Neural cell (in vitro differentiated cells): ENCODE measurements at regions not wholly inside any gene's neighbourhood (a gene's known extent, or its start where the extent isn't known, plus 50 kb on each side); places are given as distances from the start of the nearest gene placed in this dataset.

ENCODE experiments used
- H2AFZ ChIP-seq: fragments of 200-600, 300-800 bp; sonication (generic), shearing (Covaris generic); 2 replicates; pipeline ENCODE4 v1.6.0; 2014; ENCODE audit warnings: low read depth, mild to moderate bottlenecking, antibody characterized with exemption, low read length, moderate library complexity
- H3F3A ChIP-seq: fragments of 200-600 bp; shearing (Covaris generic); 2 replicates; pipeline ENCODE4 v1.6.1; 2016; ENCODE audit warnings: mild to moderate bottlenecking, moderate library complexity, mixed read lengths, antibody characterized with exemption, low read length; ENCODE audit not compliant: insufficient read depth, poor library complexity, severe bottlenecking
- H3K27ac ChIP-seq: fragments of 200-600, 300-800 bp; sonication (generic), shearing (Covaris generic); 2 replicates; pipeline ENCODE4 v1.5.1; 2014; ENCODE audit warnings: mild to moderate bottlenecking, low read length, moderate library complexity
- H3K27me3 ChIP-seq: fragments of 300-800, 200-600 bp; sonication (generic), shearing (Covaris generic); 2 replicates; pipeline ENCODE4 v1.6.0; 2014; ENCODE audit warnings: mild to moderate bottlenecking, low read depth, low read length, moderate library complexity; ENCODE audit not compliant: insufficient read depth
- H3K36me3 ChIP-seq: fragments of 300-800, 200-600 bp; sonication (generic), shearing (Covaris generic); 2 replicates; pipeline ENCODE4 v1.5.1; 2014; ENCODE audit warnings: mild to moderate bottlenecking, antibody characterized with exemption, low read length, moderate library complexity; ENCODE audit not compliant: insufficient read depth
- H3K4me2 ChIP-seq: fragments of 300-800, 200-600 bp; sonication (generic), shearing (Covaris generic); 2 replicates; pipeline ENCODE4 v1.6.0; 2014; ENCODE audit warnings: mild to moderate bottlenecking, low read length
- H3K4me3 ChIP-seq: fragments of 300-800, 200-600 bp; sonication (generic), shearing (Covaris generic); 2 replicates; pipeline ENCODE4 v1.5.1; 2014; ENCODE audit warnings: mild to moderate bottlenecking, low read length, moderate library complexity
- H3K79me2 ChIP-seq: fragments of 200-600 bp; shearing (Covaris generic); replicated peaks from 2 replicates; pipeline ENCODE4 v1.6.0; 2014; ENCODE audit warnings: mild to moderate bottlenecking, low read length, moderate library complexity; ENCODE audit not compliant: insufficient read depth
- H3K9ac ChIP-seq: fragments of 300-800, 200-600 bp; sonication (generic), shearing (Covaris generic); 2 replicates; pipeline ENCODE4 v1.6.1; 2016; ENCODE audit warnings: mild to moderate bottlenecking, low read length, mixed read lengths
- H3K9me2 ChIP-seq: fragments of 200-600 bp; shearing (Covaris generic); 2 replicates; pipeline ENCODE4 v1.6.1; 2016; ENCODE audit warnings: mild to moderate bottlenecking, low read length, mixed read lengths; ENCODE audit not compliant: insufficient read depth
- H3K9me3 ChIP-seq: fragments of 200-600, 300-800 bp; sonication (generic), shearing (Covaris generic); 2 replicates; pipeline ENCODE4 v1.6.1; 2016; ENCODE audit warnings: mild to moderate bottlenecking, mixed run types, low read length, moderate library complexity, mixed read lengths
- H4K20me1 ChIP-seq: fragments of 200-600 bp; shearing (Covaris generic); 2 replicates; pipeline ENCODE4 v1.6.1; 2016; ENCODE audit warnings: mild to moderate bottlenecking, mixed run types; ENCODE audit not compliant: insufficient read depth
- EP300 ChIP-seq: fragments of 450-650 bp; conservative IDR thresholded peaks from 2 replicates; pipeline ENCODE4 v1.6.1; 2014; ENCODE audit warnings: antibody characterized with exemption, mild to moderate bottlenecking, moderate library complexity; ENCODE audit not compliant: poor library complexity, severe bottlenecking
- EZH2 ChIP-seq: fragments of 200-600, 300-800 bp; shearing (Covaris generic), sonication (generic); IDR thresholded peaks from 2 replicates; pipeline ENCODE4 v1.6.1; 2014; ENCODE audit warnings: antibody characterized with exemption, low read length, borderline replicate concordance, mild to moderate bottlenecking; ENCODE audit not compliant: insufficient read depth, poor library complexity, severe bottlenecking
- MXI1 ChIP-seq: fragments of 450-650 bp; conservative IDR thresholded peaks from 2 replicates; pipeline ENCODE4 v1.6.1; 2014; ENCODE audit warnings: antibody characterized with exemption, mild to moderate bottlenecking; ENCODE audit not compliant: poor library complexity, severe bottlenecking
- POLR2AphosphoS5 ChIP-seq: IDR thresholded peaks from 2 replicates; pipeline ENCODE4 v1.6.1; 2012
- RAD21 ChIP-seq: fragments of 450-650 bp; conservative IDR thresholded peaks from 2 replicates; pipeline ENCODE4 v1.6.1; 2014; ENCODE audit warnings: antibody characterized with exemption, mild to moderate bottlenecking, moderate library complexity
- REST ChIP-seq: IDR thresholded peaks from 2 replicates; pipeline ENCODE4 v1.6.1; 2012; ENCODE audit warnings: borderline replicate concordance
- SMC3 ChIP-seq: fragments of 450-650 bp; conservative IDR thresholded peaks from 2 replicates; pipeline ENCODE4 v1.6.1; 2014; ENCODE audit warnings: antibody characterized with exemption, mild to moderate bottlenecking, moderate library complexity; ENCODE audit not compliant: poor library complexity
- TAF1 ChIP-seq: IDR thresholded peaks from 2 replicates; pipeline ENCODE4 v1.6.1; 2012; ENCODE audit warnings: low read depth
- TF ChIP-seq, protein P1 (sequence below): fragments of 450-650 bp; IDR thresholded peaks from 2 replicates; pipeline ENCODE4 v1.5.1; 2014; ENCODE audit warnings: antibody characterized with exemption, mild to moderate bottlenecking, moderate library complexity; ENCODE audit not compliant: poor library complexity, severe bottlenecking

GRCh38 chr12:68400226-68400829, 68.2 kb upstream of the MDM1 start:
- no peak for TF ChIP-seq EP300
- TF ChIP-seq TAF1: no peak
- no peak for TF ChIP-seq MXI1
- no peak for TF ChIP-seq REST
- no peak for TF ChIP-seq RAD21
- TF ChIP-seq POLR2AphosphoS5: no peak
- TF ChIP-seq SMC3: no peak
- TF ChIP-seq, protein P1, sequence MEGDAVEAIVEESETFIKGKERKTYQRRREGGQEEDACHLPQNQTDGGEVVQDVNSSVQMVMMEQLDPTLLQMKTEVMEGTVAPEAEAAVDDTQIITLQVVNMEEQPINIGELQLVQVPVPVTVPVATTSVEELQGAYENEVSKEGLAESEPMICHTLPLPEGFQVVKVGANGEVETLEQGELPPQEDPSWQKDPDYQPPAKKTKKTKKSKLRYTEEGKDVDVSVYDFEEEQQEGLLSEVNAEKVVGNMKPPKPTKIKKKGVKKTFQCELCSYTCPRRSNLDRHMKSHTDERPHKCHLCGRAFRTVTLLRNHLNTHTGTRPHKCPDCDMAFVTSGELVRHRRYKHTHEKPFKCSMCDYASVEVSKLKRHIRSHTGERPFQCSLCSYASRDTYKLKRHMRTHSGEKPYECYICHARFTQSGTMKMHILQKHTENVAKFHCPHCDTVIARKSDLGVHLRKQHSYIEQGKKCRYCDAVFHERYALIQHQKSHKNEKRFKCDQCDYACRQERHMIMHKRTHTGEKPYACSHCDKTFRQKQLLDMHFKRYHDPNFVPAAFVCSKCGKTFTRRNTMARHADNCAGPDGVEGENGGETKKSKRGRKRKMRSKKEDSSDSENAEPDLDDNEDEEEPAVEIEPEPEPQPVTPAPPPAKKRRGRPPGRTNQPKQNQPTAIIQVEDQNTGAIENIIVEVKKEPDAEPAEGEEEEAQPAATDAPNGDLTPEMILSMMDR: no peak
- no peak for TF ChIP-seq EZH2
- H2AFZ ChIP-seq: no peak overlapping the region

GRCh38 chr12:68402422-68402821, 70.3 kb upstream of the MDM1 start:
- Histone ChIP-seq H2AFZ (no peak overlapping the region), H4K20me1 (no peaks in the 10 kb centered on the region), H3K79me2 (no peaks in the 10 kb centered on the region), H3K4me3 (no peak overlapping the region), H3K9me3 (no peaks in the 10 kb centered on the region), H3K36me3 (no peaks in the 10 kb centered on the region), H3K9me2 (no peaks in the 10 kb centered on the region), H3F3A (no peaks in the 10 kb centered on the region), H3K27ac (no peak overlapping the region), H3K4me2 (no peak overlapping the region), H3K27me3 (no peaks in the 10 kb centered on the region), H3K9ac (no peak overlapping the region)
- TF ChIP-seq TAF1: no peak
- no peak for TF ChIP-seq EP300
- TF ChIP-seq POLR2AphosphoS5: no peak
- no peak for TF ChIP-seq EZH2
- TF ChIP-seq, protein P1: no peak
- no peak for TF ChIP-seq RAD21
- TF ChIP-seq MXI1: no peak
- TF ChIP-seq SMC3: no peak
- no peak for TF ChIP-seq REST

More at GRCh38 chr12:68400226-68400829, 68.2 kb upstream of the MDM1 start:
- Histone ChIP-seq H3F3A (no peaks in the 10 kb centered on the region), H3K27ac (no peak overlapping the region), H3K9me2 (no peaks in the 10 kb centered on the region), H3K36me3 (no peaks in the 10 kb centered on the region), H3K79me2 (no peaks in the 10 kb centered on the region), H3K4me3 (no peak overlapping the region), H4K20me1 (no peaks in the 10 kb centered on the region), H3K27me3 (no peaks in the 10 kb centered on the region), H3K9me3 (no peaks in the 10 kb centered on the region), H3K4me2 (no peak overlapping the region), H3K9ac (no peak overlapping the region)
